ENCODE measurements at regions not wholly inside any gene's neighbourhood (a gene's known extent, or its start where the extent isn't known, plus 50 kb on each side); places are given as distances from the start of the nearest gene placed in this dataset.

DNA sequence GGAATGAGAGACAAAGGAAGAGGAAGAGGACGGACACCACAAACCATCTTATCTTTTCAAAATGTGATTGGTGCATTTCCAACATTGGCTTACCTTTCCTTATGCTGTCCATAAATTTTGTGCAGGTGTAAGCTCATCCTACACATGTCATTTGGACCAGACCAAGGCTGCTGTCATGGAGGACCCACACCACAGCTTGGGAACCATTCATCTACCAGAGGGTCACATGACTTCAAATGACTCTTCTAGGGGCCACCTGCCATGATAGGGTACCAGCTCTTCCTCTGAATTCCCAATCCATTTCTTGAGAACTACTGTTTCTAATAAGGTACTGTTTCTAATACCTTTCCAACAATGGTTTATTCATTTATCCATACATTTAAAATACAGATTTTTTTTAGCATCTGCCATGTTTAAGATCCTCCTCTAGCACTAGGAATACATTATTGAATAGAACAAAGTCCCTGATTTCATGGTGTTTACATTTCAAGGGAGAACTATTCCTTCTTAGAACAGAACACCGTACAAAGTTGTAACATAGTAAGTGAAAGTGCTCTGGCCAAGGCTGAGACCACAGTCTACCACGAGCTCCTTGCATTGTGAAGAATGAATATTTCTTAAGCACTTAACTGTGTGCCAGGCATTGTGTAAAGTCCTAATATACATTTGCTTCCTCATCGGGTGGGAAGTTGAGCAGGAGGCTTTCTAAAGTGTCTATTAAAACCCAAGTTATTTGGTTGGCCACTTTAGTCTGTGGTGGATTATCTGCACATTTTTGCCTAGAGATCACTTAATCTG lies 246.1 kb upstream of the FN1 start:
- no peak for DNase-seq

DNA sequence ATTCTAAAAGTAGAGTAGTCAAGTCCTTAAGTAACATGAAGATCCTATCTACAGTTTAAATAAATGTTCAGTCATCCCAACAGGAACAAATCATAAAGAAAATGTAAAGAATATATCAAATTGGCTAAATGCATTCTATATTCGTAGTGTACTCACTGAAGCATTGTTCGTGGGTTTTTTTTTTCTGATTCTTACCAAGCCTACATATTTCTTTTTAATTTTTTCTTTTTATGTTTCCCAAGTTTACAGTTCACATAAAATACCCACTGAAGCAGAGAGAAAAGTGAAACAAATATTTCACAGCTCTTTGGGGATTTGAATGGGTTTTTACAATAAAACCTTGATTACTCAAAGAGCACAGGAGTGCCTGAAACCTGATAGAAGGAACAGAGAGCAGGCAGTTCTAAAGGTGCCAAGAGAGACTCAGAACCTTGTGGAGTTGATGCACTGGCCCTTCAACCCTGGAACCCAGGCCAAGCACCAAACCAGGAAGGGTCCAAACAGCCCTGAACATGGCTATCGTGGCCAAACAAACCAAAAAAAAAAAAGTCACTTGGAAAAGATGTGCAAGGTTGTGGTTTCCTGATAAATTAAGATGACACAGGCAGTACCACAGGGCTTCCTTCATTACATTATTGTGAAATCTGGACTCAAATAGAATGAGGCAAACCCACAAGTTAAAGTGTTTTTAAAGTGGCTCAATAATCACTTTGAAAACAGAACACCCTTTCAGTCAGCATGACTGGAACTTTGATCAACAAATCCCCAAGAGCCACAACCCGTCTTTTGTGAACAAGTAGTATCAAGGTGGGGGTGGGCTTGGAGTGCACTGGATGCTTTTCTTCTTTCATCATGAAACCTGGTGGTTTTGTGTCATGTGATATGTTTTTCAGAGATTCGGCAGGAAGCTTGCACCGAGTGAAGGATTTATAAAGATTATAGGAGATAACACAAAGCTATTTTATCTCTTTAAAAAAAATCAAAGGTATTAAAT lies 245.0 kb upstream of the FN1 start:
- DNase-seq: no peak

DNA sequence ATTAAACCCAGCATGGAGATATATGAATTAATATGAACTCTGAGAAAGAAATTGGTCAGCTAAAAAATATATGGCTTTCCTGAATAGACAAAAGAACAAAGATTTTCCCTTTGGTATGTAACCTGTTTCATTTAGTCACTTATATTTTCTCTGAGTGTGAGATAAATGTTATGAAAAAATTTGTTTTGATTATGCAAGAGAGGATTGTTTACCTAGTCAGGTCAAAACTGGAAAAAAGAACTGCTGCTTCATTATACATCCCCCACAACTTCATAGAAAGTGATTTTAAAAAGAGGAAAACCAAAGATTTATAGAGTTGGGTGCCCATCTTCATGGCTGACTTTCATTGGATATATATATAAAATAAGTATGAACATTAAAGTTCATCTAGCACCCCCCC lies 242.2 kb upstream of the FN1 start:
- no peak for DNase-seq

DNA sequence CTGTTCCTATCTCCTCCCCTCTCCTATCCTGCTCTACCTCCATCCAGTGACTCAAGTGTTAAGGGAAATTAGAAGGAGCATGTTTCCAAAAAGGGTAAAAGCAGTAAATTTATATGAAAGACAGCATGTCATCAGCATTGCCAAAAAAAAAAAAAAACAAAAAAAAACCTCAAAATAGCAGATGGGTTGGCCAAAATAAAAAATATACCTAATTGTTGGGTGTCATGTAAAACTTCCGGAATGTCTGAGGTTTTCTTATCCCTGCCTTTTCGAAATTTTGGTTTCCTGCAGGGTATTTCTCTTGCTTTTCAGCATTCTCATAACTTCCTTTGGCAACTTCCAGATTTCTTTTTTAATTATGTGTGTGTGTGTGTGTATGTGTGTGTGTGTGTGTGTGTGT lies 241.6 kb upstream of the FN1 start:
- DNase-seq: no peak

DNA sequence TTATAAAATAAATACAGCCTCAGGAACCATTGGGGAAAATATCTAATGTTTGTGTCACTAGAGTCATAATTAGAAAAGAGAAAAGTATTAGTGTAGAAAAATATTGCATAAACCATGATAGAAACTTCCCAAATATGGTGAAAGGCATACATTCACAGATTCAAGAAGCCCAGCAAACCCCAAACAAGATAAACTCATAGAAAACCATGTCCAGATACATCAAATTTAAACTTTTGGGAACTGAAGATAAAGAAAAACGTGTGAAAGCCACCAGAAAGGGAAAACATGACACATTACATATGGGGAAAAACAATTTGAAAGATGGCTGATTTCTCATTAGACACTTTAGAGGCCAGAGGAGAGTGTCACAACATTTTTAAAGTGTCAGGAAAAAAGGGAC lies 236.5 kb upstream of the FN1 start:
- DNase-seq: no peak

DNA sequence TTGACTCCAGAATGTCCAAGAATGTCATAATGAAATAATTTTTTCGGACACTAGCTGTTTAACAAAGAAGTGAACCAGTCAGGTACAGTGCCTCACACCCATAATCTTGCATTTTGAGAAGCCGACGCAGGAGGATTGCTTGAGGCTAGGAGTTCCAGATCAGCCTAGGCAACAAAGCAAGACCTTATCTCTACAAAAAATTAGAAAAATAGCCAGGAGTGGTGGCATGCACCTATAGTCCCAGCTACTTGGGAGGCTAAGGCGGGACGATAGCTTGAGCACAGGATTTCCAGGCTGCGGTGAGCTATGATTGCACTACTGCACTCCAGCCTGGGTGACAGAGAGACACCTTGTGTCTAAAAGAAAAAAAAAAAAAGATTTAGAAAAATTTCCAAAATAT lies 235.8 kb upstream of the FN1 start:
- no peak for DNase-seq

DNA sequence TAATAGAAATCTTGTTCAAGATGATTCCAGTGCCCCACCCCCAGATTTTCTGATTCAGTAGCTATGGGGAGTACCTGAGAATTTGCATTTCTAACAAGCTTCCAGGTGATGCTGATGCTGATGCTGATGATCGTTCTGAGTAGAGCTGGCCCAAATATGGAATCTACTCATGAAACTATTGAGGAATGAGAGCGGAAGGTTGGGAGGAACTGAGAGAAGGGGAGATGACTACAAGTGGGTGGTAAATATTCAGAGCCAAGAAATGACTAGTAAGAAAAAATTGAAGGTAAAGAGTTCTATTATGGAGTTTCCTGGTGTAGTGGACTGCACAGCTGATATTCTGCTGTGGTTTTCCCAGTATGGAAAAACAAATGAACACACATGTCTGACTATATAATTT lies 235.4 kb upstream of the FN1 start:
- no peak for DNase-seq

DNA sequence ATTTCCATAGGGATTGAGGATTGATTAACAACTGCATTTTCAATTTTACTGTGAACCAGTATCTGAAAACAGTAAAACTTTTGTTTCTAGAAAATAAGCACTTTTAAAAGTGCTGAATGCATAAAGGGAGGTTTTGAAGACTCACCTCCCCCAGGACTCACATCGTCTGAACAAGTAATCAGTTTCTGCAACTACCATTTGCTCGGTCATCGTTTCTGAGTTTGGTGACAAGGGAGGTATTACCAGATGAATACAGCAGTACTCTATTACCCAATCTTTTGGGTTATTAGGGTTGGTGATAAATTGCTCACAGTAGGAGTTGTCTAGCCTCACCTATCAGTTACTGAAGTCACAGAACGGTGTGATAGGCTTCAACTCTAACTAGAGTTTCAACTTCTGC lies 234.5 kb upstream of the FN1 start:
- no peak for DNase-seq

DNA sequence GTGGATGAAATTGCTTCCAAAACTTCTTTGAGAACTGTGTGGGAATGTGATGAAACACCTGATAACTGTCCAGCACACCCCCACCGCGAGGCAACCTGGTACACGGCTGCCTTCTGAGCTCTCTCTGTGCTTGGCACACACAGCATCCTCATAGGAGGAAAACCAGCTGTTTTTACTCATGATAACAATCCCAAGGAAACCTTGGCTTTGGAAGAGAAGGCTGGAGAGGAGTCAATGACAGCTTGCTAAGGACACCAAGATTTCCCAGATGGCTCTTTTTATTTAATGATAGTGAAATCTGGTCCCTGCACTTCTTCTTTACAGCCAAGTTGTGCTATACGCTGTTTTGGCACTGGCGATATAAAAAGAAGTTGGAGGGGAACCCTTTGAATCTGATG lies 232.5 kb upstream of the FN1 start:
- DNase-seq: no peak

DNA sequence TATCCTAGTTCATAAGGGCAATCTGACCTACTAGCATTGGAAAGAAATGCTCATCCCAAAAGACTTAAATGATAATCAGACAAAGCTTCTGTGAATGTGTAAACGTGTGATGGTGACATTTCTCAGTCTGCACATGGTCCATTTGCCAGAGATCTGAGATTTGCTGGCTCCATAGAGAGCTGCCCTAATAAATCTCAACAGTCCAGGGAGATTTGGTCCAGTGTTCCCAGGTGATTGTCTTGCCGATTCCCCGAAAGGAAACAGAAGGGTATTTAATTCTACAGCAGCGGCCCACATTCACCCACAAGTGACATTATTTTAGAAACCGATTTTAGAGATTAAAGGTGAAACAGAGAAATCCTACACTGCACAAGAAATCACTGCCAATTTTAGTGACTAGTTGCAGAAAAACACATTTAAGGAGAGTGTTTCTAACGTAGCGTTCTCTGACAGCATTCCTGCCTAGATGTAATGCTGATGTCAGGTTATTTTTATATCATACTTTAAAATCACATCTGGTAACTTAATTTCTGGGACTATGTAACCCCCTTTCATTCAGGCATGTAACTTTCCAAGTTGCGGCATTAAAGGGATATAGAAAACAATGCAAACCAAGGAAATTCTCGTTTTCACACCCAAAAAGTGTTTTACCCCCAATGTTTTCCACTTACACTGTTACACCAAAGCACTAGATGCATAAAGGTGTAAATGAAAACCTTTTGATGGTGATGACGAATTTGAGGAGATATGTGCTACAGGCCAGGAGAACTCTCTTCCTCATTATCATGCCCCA lies 231.9 kb upstream of the FN1 start:
- no peak for DNase-seq

DNA sequence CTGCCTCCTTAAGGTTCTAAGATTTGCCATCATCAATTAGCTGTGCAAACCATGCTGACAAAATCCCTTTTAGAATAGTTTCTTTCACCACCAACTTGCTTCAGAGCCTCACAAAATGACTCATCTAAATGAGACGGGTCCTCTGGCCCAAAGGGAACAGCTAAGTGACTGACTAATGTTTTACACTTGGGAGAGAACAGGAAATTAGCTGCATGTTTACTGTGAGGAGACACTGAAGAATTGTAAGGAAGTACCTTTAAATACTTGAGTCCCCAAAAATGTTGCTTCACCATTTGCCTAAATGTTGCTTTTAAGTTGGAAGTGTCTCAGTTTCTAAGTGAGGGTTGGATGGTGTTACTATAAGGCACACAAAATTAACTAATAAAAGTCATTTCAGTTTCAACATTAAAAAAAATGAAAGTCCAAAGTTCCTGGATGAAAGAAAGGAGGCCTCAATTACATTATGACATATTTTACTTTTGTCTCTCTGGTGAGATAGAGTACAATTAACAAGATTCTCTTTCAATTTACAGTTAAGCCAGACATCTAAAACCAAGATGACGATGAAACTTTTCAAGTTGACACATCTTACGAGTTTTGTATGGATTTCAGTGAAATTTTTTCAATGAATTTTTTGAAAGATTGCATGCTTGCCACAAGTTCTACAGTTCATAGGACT lies 229.1 kb upstream of the FN1 start:
- DNase-seq: no peak

DNA sequence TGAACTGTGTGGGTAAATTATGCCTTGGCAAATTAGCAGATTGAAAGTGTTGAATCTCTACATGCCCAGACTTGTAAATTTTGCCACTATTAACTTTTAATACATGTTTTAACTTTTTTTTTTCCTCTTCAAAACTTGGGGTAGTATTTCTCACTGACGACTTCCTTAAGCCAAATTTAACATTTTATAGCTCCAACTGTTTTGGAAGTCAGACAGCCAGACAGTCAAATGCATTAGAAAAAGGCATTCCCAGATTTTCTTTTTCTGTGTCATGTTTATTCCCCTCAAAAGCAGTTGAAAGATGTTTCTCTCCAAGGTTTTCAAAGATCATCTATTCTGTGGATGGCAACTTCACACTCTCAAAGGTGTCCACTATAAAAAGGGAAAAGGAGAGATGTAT lies 226.8 kb upstream of the FN1 start:
- no peak for DNase-seq

DNA sequence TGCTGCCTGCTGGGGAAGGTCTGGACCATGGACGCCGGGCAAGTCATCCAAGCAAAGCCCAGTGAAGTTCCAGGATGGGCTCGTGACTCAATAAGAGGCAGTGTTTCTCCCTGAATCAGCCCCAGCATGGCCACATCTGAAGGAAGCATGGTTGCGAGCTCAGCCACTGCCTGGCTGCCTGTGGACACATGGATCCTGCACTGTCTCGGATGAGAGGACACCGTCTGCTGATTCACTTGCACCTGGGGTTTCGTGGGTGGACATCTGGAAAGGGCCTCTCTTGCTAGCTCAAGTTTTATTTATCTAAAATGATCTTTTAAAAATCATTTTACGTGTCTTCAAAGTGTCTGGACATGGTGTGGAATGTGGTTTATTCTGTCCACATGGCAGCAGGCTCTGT lies 224.8 kb upstream of the FN1 start:
- no peak for DNase-seq

DNA sequence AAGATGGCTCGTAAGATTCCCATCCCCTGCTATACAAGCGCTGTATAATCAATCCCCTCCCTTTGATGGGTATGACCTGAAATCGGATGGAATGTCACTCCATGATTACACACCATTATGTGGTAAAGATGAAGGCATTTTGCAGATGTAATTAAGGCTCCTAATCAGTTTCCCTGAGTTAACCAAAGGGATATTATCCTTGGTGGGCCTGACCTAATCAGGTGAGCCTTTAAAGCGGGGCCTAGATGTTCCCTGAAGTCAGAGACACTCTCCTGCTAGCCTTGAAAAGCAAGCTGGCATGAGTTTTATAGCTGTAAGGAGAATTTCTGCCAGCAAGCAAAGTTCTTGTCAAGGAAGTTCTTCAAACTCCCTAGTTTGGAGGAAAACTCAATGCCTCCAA lies 223.8 kb upstream of the FN1 start:
- no peak for DNase-seq

DNA sequence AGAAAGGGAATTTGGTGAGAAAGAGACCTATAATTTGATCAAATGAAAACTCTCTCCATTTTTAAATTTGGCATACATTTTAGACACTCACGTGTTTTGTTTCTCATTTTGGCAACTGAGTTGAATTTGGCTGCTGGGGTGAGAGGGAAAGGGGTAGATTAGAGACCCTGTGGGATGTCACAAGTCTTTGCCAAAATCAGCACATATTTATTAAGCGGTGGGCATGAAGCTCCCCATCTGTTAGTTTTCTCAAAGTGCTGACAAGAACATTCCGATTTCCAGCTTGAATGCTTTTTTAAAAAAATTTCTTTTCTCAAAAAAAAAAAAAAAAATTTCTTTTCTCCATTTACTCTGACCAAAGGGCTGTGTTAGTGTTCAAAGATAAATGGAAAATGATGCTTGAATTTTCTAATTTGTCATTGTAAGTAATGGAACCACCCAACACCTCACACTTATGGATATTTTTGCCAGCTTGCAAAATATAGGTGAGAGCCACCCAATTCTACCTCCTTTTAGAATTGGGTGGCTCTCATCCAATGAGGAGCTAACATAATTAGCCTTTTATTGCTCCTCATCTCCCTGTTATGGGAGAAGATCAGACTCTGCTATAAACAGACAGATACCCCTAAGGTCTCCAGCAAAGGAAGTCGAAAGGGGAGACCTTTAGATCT lies 222.9 kb upstream of the FN1 start:
- DNase-seq: no peak

DNA sequence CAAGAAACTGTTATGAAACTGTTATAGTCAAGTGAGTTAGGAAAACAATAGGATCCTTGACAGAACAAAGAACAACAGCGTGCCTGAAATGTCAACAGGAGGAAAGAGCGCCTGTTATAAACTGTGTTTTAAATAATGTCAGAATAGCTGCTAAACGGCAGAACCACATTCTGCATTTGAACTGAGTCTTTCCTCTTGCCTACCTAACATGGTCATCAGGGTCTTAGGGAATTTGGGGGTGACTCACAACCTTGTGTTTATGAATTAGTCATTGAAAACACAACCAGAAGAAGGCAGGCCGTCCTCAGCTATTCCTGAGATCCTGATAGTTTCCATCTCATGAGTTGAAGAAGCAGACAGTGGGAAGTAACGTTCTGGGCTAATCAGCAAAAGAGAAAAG lies 222.0 kb upstream of the FN1 start:
- DNase-seq: no peak

DNA sequence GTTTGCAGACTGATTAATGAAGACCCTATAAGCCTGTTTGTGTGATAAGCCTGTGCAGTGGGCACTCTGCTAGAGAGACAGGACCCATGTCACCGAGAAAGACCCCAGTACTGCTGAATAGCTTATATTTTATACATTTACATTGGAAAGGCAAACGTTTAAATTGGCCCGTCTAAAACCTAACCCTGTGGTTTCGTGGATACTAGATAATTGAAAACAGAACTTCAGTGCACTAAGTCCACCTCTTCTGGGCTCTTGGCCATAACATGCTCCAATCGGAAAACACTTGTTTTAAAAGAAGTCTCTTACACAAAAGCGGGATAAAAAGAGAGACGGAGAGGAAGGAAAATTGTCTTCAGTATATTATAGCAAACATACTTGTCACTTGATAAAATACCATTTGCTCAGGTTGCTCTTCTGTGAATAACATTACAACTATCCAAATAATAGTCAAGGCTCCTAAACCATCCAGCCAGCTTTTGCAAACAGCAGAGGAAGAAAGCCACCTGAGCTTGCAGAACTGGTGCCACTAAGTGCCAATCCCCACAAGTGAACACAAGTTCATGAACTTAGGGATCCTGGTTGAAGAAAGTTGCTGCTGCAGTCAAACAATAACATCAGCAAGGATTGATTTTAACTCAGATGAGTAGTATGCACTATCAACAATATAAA lies 218.4 kb upstream of the FN1 start:
- no peak for DNase-seq

DNA sequence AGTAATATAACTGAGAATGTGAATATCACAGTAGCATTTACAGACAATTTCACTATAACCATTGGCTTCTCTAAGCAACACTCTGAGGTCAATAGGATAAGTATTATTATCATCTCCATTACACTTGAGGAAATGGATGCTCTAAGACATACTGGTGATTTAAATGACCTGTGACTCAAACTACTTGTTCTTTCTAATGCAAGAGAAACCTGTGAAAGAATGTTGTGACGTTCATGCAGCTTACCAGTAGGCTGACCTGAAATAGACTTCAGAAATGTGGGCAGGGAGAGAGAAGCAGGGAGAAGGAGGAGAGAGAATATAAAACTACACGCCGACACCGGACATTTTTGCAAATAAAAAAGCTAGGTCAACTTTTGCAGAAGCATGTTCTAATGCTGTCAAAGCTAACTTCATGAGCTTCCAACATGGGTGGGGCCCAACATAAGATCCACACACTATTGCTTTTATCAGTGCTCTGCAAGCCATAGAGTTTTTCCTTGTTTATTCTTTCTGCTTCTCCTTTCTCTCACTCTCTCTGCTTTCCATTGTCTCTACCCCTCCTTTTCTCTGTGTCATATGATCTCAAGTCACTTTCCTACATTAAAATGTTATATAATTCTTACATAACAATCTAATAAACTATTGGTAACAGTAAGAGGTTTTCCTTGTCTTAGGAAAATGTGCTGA lies 217.6 kb upstream of the FN1 start:
- DNase-seq: no peak

DNA sequence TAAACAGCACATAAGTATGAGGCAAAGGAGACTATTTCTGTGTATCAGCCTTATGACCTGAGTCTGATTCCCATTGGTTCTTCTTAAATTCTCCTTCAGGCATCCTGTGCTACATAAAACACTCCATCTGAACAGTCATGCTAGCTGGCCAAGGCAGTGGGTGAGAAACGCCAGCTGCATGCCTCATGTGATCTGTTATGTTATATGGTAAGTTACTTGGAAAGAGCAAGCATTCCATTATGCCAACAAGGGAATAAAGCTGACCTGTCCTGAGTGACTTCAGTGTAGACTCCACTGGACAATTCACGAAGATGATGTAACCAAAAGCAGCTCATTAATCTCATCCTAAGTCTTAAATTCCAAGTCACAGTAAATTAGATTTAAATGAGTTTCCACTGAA lies 216.5 kb upstream of the FN1 start:
- DNase-seq: no peak

DNA sequence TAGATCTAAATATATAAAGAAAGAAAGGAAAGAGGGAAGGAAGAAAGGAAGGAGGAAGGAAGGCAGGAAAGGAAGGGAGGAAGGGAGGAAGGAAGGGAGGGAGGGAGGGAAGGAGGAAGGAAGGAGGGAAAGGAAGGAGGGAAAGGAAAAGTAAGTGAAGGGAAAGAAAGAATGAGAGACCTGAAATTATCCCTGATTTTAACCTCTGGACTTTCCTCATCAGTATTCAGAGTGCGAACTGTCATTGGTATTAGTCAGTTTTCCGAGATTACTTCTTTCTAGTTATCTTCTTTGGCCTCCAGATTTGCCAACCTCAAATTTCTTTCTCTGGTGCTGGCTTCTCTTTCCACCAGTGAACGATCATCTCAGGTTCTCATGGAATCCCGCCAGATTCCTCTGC lies 215.5 kb upstream of the FN1 start:
- DNase-seq: no peak
